ENCODE measurements at regions not wholly inside any gene's neighbourhood (a gene's known extent, or its start where the extent isn't known, plus 50 kb on each side); places are given as distances from the start of the nearest gene placed in this dataset.

DNA sequence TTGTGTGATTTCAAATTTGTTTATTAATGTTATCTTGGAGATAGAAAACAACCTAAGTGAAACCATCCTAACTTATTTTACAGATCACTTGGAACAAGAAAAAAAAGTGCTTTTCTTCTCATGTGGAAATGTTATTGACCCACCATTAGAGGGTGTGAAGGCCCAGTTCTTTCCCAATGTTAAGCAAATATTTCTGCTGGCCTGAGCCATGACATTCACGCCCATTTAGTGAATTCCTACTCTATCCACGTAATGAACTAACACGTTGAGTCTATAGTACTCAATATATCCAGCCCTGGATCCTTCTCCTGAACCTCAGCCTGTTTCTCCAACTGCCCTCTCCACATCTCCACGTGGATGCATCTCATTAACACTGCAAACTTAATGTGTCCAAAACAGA lies 180.6 kb upstream of the ZFP64 start:
- no peaks in the 10 kb centered on the region for H3K4me1 ChIP-seq (ENCODE audit: low read length)
- H2AFZ ChIP-seq (ENCODE audit: low read depth, low read length) = no peak overlapping the region
- H3K27me3 ChIP-seq (ENCODE audit: low read depth, low read length) = peaks cover 43% of the 10 kb centered on the region; the same call in 1 of the 2 replicates
- TF ChIP-seq EZH2phosphoT487 (IDR thresholded peaks at IDR 0.05; ENCODE audit: low read depth) = no peak
- TF ChIP-seq, protein P1, sequence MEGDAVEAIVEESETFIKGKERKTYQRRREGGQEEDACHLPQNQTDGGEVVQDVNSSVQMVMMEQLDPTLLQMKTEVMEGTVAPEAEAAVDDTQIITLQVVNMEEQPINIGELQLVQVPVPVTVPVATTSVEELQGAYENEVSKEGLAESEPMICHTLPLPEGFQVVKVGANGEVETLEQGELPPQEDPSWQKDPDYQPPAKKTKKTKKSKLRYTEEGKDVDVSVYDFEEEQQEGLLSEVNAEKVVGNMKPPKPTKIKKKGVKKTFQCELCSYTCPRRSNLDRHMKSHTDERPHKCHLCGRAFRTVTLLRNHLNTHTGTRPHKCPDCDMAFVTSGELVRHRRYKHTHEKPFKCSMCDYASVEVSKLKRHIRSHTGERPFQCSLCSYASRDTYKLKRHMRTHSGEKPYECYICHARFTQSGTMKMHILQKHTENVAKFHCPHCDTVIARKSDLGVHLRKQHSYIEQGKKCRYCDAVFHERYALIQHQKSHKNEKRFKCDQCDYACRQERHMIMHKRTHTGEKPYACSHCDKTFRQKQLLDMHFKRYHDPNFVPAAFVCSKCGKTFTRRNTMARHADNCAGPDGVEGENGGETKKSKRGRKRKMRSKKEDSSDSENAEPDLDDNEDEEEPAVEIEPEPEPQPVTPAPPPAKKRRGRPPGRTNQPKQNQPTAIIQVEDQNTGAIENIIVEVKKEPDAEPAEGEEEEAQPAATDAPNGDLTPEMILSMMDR (IDR thresholded peaks at IDR 0.05; ENCODE audit: low read depth, low read length) = no peak
- no peak overlapping the region for H3K27ac ChIP-seq (ENCODE audit: low read length)
- no peak overlapping the region for H3K4me3 ChIP-seq (ENCODE audit: low read length)
- H3K36me3 ChIP-seq (replicated peaks; ENCODE audit: low read depth, low read length) = no peaks in the 10 kb centered on the region
- H3K9ac ChIP-seq (ENCODE audit: low read length) = no peak overlapping the region
- no peak overlapping the region for H3K4me2 ChIP-seq (ENCODE audit: low read length)
- H4K20me1 ChIP-seq (ENCODE audit: insufficient read depth, low read length) = no peaks in the 10 kb centered on the region
- no peaks in the 10 kb centered on the region for H3K9me3 ChIP-seq (ENCODE audit: insufficient read depth, low read length)
- no peaks in the 10 kb centered on the region for H3K79me2 ChIP-seq (ENCODE audit: low read length)

DNA sequence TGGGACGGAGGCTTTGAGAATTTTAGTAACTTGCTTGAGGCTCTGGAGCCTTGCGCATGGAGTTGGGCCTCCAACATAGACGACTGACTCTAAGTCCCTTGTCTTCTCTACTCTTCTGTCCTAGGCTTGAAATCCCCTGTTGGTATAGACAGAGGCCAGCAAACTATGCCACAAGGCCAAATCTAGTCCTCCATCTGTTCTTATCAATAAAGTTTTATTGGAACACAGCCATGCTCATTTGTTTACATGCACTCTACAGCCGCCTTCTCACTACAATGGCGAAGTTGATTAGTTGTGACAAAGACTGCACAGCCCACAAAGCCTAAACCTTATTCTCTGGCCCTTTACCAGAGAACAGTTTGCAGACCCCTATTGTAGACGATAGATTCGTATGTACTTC lies 174.1 kb upstream of the ZFP64 start:
- no peak for TF ChIP-seq EZH2phosphoT487 (IDR thresholded peaks at IDR 0.05; ENCODE audit: low read depth)
- TF ChIP-seq, protein P1 (IDR thresholded peaks at IDR 0.05; ENCODE audit: low read depth, low read length) = no peak

DNA sequence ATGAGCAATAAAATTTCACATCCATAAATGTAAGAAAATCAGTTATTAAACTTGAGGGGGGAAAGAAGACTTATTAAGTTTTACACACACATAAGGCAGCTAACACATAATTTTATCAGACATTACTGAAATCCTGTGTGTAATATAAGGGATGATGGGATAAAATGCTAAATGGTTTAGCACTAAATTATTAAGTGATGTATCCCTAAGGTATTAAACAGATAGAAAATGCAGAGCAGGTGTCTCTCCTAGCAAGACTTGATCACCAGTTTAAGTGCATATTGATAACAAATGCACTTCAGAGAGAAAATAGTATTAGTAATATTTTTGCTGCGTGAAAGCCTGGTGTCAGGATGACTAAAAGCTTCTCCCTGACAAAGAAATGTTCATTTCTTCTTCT lies 172.8 kb upstream of the ZFP64 start:
- TF ChIP-seq, protein P1 (IDR thresholded peaks at IDR 0.05; ENCODE audit: low read depth, low read length) = no peak
- no peak for TF ChIP-seq EZH2phosphoT487 (IDR thresholded peaks at IDR 0.05; ENCODE audit: low read depth)
- Histone ChIP-seq H3K79me2 (ENCODE audit: low read length) (no peaks in the 10 kb centered on the region), H2AFZ (ENCODE audit: low read depth, low read length) (no peak overlapping the region), H3K9ac (ENCODE audit: low read length) (no peak overlapping the region), H4K20me1 (ENCODE audit: insufficient read depth, low read length) (no peaks in the 10 kb centered on the region), H3K4me2 (ENCODE audit: low read length) (no peak overlapping the region), H3K27me3 (ENCODE audit: low read depth, low read length) (peaks cover 27% of the 10 kb centered on the region), H3K9me3 (ENCODE audit: insufficient read depth, low read length) (no peaks in the 10 kb centered on the region), H3K4me1 (ENCODE audit: low read length) (no peaks in the 10 kb centered on the region), H3K36me3 (replicated peaks; ENCODE audit: low read depth, low read length) (no peaks in the 10 kb centered on the region), H3K4me3 (ENCODE audit: low read length) (no peak overlapping the region), H3K27ac (ENCODE audit: low read length) (no peak overlapping the region)

More for the DNA sequence above, 174.1 kb upstream of the ZFP64 start:
- Histone ChIP-seq H3K9me3 (ENCODE audit: insufficient read depth, low read length) (no peaks in the 10 kb centered on the region), H3K27ac (ENCODE audit: low read length) (no peak overlapping the region), H3K4me2 (ENCODE audit: low read length) (no peak overlapping the region), H3K4me3 (ENCODE audit: low read length) (no peak overlapping the region), H3K4me1 (ENCODE audit: low read length) (no peaks in the 10 kb centered on the region), H3K36me3 (replicated peaks; ENCODE audit: low read depth, low read length) (no peaks in the 10 kb centered on the region), H3K79me2 (ENCODE audit: low read length) (no peaks in the 10 kb centered on the region), H3K9ac (ENCODE audit: low read length) (no peak overlapping the region), H4K20me1 (ENCODE audit: insufficient read depth, low read length) (no peaks in the 10 kb centered on the region), H3K27me3 (ENCODE audit: low read depth, low read length) (peaks cover 28% of the 10 kb centered on the region; the same call in 1 of the 2 replicates), H2AFZ (ENCODE audit: low read depth, low read length) (no peak overlapping the region)

DNA sequence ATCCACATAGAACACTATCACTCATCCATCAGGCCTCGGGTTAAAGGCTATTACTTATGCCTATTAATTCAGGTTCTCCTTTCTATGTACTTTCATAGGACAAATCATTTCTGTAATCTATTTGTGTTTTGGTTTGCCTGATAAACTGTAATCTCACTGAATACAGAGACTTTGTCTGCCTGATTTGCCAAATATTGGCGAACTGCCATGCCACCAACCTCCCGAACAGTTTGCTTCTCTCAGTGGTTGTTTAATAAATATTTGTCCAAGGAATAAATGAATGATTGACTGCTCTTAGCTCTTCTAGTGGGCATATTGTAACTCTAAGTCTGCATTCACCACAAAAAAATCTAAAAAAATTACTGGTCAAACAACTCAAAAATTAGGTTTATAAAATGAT lies 170.1 kb upstream of the ZFP64 start:
- H2AFZ ChIP-seq (ENCODE audit: low read depth, low read length) = no peak overlapping the region
- TF ChIP-seq EZH2phosphoT487 (IDR thresholded peaks at IDR 0.05; ENCODE audit: low read depth) = no peak
- TF ChIP-seq, protein P1 (IDR thresholded peaks at IDR 0.05; ENCODE audit: low read depth, low read length) = no peak
- H3K36me3 ChIP-seq (replicated peaks; ENCODE audit: low read depth, low read length) = no peaks in the 10 kb centered on the region
- no peak overlapping the region for H3K4me2 ChIP-seq (ENCODE audit: low read length)
- no peaks in the 10 kb centered on the region for H3K4me1 ChIP-seq (ENCODE audit: low read length)
- no peak overlapping the region for H3K27ac ChIP-seq (ENCODE audit: low read length)
- no peak overlapping the region for H3K9ac ChIP-seq (ENCODE audit: low read length)
- no peak overlapping the region for H3K4me3 ChIP-seq (ENCODE audit: low read length)
- H3K79me2 ChIP-seq (ENCODE audit: low read length) = no peaks in the 10 kb centered on the region
- H4K20me1 ChIP-seq (ENCODE audit: insufficient read depth, low read length) = no peaks in the 10 kb centered on the region
- peaks cover 40% of the 10 kb centered on the region for H3K27me3 ChIP-seq (ENCODE audit: low read depth, low read length)
- no peaks in the 10 kb centered on the region for H3K9me3 ChIP-seq (ENCODE audit: insufficient read depth, low read length)
